Colonic mucosa (tissue), 4 donors: ENCODE measurements at regions not wholly inside any gene's neighbourhood (a gene's known extent, or its start where the extent isn't known, plus 50 kb on each side); places are given as distances from the start of the nearest gene placed in this dataset.
"Not testable (repeated sequence)": the region's sequence is repeated elsewhere in the genome, so short reads cannot be mapped to it uniquely, and the experiment has no call there.

Source experiments
- DNase-seq: peaks from one replicate; pipeline ENCODE4 v3.0.0-alpha.2; 2020
- H3K27ac ChIP-seq: fragments of 200-600 bp; one replicate; pipeline ENCODE4 v1.8.0; 2021
- H3K27me3 ChIP-seq: fragments of 200-600 bp; one replicate; pipeline ENCODE4 v1.8.0; 2021
- H3K36me3 ChIP-seq: fragments of 200-600 bp; one replicate; pipeline ENCODE4 v1.8.0; 2021
- H3K4me1 ChIP-seq: fragments of 200-600 bp; one replicate; pipeline ENCODE4 v1.8.0; 2021; ENCODE audit warnings: mild to moderate bottlenecking
- H3K4me3 ChIP-seq: fragments of 200-600 bp; one replicate; pipeline ENCODE4 v1.8.0; 2021
- H3K9ac ChIP-seq, 2 donors: one replicate each; pipeline ENCODE4 v1.7.0; 2013; ENCODE audit warnings: control low read depth in 2 of 2, low read depth in 2 of 2, low read length in 2 of 2
- H3K9me3 ChIP-seq: fragments of 200-600 bp; one replicate; pipeline ENCODE4 v1.8.0; 2021
- CTCF ChIP-seq: fragments of 200-600 bp; IDR thresholded peaks from one replicate; pipeline ENCODE4 v1.8.0; 2022; ENCODE audit warnings: antibody characterized with exemption, mild to moderate bottlenecking
- intact Hi-C: fragments of 100-400 bp; cut with DNase I; formaldehyde crosslinking; loops from one replicate; pipeline ENCODE4 v1.14.1; 2022
- donor health status: healthy.
- donor health status: DM: no; HTN: no; CAD: no.
- donor health status: DM: no; HTN: no; CAD: no.

- no peak for DNase-seq
- intact Hi-C loops = loop anchor here (5.0 to 10.0 kb wide), 3 partner anchors 147 to 704 kb away; no protein-coding TSS in a partner anchor
- TF ChIP-seq CTCF = no peak
- no peaks in the 10 kb centered on the region for H3K27me3 ChIP-seq
- H3K36me3 ChIP-seq = no peaks in the 10 kb centered on the region
- no peak overlapping the region for H3K27ac ChIP-seq
- H3K9ac ChIP-seq = no peak overlapping the region
- H3K9me3 ChIP-seq = no peaks in the 10 kb centered on the region
- H3K4me3 ChIP-seq = no peak overlapping the region
- no peaks in the 10 kb centered on the region for H3K4me1 ChIP-seq
Measured at GRCh38 chr7:91789086-91789485, 91.4 kb downstream of the MTERF1 start.

- DNase-seq = no peak
- no peak overlapping the region for H3K4me3 ChIP-seq
- TF ChIP-seq CTCF = no peak
- H3K4me1 ChIP-seq = no peaks in the 10 kb centered on the region
- no peaks in the 10 kb centered on the region for H3K27me3 ChIP-seq
- no peaks in the 10 kb centered on the region for H3K9me3 ChIP-seq
- intact Hi-C loops = loop anchor here (5.0 to 10.0 kb wide), 3 partner anchors 147 to 705 kb away; no protein-coding TSS in a partner anchor
- H3K9ac ChIP-seq = no peak overlapping the region
- H3K27ac ChIP-seq = no peak overlapping the region
- no peaks in the 10 kb centered on the region for H3K36me3 ChIP-seq
Measured at GRCh38 chr7:91789558-91789957, 90.9 kb downstream of the MTERF1 start.

- DNase-seq, H3K9ac ChIP-seq, intact Hi-C loops, H3K4me3 ChIP-seq, H3K27me3 ChIP-seq, H3K36me3 ChIP-seq, H3K4me1 ChIP-seq, H3K9me3 ChIP-seq, H3K27ac ChIP-seq: not testable (repeated sequence)
Measured at GRCh38 chr7:91790646-91791045, 89.9 kb downstream of the MTERF1 start.

GRCh38 chr7:91796122-91796521, 84.4 kb downstream of the MTERF1 start:
- no peaks in the 10 kb centered on the region for H3K9me3 ChIP-seq
- no peaks in the 10 kb centered on the region for H3K27me3 ChIP-seq
- H3K4me1 ChIP-seq = no peaks in the 10 kb centered on the region
- no peak overlapping the region for H3K9ac ChIP-seq
- H3K4me3 ChIP-seq = no peak overlapping the region
- intact Hi-C loops = no loop called here
- no peak for TF ChIP-seq CTCF
- H3K36me3 ChIP-seq = no peaks in the 10 kb centered on the region
- H3K27ac ChIP-seq = no peak overlapping the region
- no peak for DNase-seq

GRCh38 chr7:91798425-91798824, 82.1 kb downstream of the MTERF1 start:
- no peak overlapping the region for H3K4me3 ChIP-seq
- H3K4me1 ChIP-seq = no peaks in the 10 kb centered on the region
- DNase-seq = no peak
- no peak overlapping the region for H3K9ac ChIP-seq
- no peaks in the 10 kb centered on the region for H3K27me3 ChIP-seq
- TF ChIP-seq CTCF = no peak
- no peak overlapping the region for H3K27ac ChIP-seq
- no peaks in the 10 kb centered on the region for H3K9me3 ChIP-seq
- intact Hi-C loops = no loop called here
- no peaks in the 10 kb centered on the region for H3K36me3 ChIP-seq

- no peak overlapping the region for H3K27ac ChIP-seq
- no peak overlapping the region for H3K4me3 ChIP-seq
- intact Hi-C loops = no loop called here
- no peak for DNase-seq
- no peaks in the 10 kb centered on the region for H3K36me3 ChIP-seq
- no peaks in the 10 kb centered on the region for H3K9me3 ChIP-seq
- no peak overlapping the region for H3K9ac ChIP-seq
- H3K4me1 ChIP-seq = no peaks in the 10 kb centered on the region
- no peaks in the 10 kb centered on the region for H3K27me3 ChIP-seq
- TF ChIP-seq CTCF = no peak
Measured at GRCh38 chr7:91800389-91800788, 80.1 kb downstream of the MTERF1 start.
